CD4-positive, alpha-beta T cell treated with Interleukin-12 subunit alpha and Interleukin-12 subunit beta, for 1 hour (primary cell): ENCODE measurements at regions not wholly inside any gene's neighbourhood (a gene's known extent, or its start where the extent isn't known, plus 50 kb on each side); places are given as distances from the start of the nearest gene placed in this dataset.

ENCODE experiments used
- DNase-seq: peaks from one replicate; pipeline ENCODE4 v3.0.0-alpha.2; 2020

DNA sequence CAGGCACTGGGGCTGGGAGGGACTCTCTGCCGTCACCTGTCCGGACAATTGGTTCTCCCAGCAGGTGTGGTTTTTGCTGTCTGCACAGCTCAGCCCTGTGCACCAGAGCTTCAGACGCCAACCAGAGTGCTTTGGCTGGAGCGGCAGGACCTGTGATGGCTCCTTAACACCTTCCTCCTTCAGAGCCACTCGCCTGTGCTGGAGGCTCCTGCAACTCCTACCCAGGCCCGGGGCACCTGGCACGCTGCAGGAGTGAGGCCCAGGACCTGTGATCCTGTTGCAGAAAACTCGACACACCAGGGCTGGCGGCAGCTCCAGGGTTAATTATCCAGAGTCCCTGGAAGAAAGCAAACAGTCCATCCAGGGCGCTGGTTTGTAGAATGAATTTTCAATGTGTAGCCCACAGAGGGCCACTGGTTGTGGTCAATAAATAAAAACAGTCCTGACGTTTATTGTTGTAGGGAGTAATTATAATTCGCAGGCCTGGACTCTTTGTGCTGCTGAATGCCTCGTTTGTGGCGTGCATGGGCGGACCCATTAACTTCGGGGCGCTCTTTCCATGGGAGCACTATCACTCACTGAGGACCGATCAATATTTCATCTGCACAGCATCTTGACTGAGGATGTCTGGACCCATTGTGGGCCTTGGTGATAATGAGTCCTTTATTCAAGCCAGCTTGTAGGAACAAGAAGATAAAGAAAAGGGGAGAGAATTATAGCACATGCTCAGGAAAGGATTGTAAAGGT, 339.7 kb upstream of the IRX4 start:
- no peak for DNase-seq

DNA sequence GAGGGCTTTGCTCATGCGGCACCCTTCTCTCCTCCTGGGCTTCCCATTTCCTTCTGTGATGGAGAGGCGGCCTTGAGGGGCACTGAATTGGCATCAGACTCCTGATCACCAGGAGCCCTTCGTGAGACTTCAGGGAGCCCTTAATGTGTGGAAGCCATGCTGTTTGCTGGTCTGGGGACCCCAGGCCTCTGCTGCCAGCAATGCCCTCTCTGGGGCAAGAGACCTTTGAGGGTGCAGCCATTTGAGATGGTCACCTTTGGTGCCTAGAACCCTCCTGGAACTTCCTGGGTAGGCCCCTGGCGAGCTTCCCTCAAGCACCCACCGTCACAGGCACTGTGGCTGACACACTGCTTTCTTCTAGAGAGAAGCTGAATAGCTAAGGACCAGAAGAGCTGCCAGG, 338.7 kb upstream of the IRX4 start:
- no peak for DNase-seq

DNA sequence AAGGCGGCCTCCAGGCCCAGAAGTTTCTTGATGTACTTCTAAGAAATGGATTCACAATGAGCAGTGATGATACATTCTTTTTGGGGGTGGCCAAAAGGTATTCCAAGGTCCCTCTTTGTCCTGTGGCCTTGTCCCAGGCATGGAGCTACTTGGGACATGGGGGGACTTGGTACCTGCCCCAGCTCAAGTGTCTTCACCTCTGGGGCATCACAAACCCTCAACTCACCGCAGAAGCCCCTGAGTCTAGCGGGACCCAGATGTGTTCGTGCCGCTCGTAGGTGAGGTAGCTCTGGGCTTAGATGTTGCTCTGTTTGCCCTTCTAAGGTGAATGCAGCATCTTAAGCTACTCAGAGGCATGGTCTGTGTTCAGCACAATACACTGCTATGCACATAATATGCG, 338.0 kb upstream of the IRX4 start:
- DNase-seq: no peak

DNA sequence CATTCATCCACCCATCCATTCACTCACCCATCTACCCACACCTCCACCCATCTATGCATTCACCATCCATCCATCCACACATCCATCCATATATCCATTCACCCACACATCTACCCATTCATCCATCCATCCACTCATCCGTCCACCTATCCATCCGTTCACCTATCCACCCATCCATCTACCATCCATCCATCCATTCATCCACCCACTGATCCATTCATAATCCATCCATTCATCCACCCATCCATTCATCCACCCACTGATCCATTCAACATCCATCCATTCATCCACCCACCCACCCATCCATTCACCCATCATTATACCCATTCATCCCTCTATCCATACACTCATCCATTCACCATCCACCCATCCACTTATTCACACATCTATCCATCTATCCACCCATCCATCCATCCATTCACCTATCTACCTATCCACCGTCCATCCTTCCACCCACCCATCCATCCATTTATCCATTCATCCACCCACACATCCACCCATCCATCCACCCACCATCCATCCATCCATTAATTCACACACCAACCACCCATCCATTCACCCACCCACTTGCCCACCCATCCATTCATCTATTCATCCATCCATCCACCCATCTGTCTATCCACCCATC, 336.5 kb upstream of the IRX4 start:
- DNase-seq: no peak

DNA sequence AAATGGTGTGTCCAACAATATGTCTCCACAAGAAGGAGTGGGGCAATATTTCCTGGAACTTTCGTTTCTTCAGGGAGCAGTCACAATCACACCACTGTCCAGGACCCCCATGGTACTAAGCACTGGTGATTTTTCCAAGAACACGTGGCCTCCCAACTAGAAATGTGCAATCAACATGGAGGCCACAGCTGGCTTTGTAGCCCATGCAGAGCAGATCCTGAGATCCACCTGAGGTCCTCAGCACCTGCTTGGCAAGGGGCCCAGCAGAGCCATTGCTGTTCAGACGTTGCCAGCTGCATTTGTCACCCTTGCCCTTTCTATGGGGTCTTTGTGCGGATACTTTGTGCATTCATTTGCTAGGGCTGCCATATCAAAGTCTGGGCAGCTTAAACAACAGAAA, 334.5 kb upstream of the IRX4 start:
- DNase-seq: no peak

DNA sequence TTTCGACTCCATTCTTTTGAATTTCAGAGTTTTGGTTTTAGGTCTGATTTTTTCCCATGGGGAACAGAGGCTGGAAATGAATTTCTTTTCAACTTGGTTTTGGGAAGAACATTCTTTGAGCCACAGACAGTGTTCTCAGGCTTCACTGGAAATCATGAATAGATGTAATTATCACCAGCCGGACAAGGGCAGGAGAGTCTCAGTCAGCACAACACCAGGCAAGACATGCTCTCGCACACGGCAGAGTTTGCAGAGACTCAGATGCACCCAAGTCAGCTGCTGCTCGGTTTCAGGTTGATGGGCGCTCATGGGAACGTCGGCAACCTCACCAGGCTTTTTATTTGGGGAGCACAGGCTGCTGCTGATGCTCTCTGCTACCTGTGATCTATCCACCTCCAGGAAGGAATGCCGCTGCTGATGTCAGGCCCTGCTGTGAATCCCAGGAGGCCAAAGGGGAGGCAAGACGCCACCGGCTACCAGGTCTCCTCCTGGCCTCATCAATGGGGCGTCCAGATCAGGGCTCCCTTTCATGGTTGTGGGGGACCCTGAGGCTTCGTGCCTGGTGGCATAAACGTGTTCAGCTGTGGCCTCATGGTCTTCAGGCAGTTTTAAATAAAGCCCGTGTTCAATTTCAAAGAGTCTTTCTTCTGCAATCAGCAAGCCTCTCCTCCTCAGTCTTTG, 332.3 kb upstream of the IRX4 start:
- DNase-seq: no peak

DNA sequence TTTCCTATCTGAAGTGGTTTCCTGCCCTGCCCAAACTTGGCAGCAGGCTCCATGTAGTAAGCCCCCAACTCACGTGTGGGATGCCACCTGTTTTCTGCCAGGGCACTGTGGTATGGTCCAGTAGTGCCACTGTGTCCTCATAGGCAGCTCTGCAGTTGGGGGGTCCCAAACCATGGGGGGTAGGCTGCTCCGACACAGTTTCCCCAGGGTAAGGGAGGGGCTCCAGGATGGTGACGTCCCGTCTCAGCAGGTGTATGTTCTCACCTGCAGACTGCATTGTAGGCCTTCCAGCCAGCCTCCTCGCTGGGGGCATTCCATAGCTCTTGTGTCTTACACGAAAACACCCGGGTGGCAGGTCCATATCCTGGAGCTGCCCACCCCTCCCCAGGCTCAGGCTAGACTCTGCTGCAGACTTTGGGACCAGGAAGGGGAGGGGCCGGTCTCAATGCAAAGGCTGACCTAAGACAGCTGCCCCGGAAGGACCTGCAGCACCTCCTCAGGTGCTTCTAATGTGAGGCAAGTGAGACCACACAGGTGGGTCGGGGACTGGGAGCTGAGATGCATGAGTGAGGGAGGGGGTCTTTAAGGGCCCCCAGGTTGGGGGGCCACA, 330.5 kb upstream of the IRX4 start:
- no peak for DNase-seq

DNA sequence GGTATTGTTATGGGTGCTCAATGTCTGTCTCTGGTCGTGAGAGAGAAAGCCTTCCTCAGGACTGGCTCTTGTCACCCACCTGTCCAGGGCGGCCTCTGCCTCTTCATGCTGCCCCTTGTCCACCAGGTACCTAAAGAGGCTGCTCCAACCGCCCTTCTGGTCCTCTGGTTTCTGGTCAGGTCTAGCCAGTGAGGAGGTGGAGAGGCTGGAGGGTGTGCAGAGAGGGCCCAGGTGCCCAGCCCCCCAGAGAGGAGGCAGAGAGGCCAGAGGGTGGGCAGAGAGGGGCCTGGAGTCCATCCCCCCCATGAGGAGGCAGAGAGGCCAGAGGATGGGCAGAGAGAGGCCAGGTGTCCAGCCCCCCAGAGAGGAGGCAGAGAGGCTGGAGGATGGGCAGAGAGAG, 329.8 kb upstream of the IRX4 start:
- no peak for DNase-seq

DNA sequence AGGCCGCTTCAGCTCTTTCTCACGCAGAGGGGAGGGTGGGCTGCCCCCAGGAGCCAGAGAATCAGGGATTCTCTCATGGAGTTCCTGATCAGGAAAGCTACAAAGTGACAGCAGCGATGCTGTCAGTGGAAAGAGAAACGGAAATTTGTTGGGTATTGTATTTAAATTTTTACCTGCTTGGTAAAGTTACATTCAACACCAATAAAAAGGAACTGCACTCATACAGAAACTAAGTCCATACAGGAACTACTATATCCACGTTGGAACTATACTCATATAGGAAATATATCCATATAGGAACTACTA, 325.5 kb upstream of the IRX4 start:
- DNase-seq: no peak

DNA sequence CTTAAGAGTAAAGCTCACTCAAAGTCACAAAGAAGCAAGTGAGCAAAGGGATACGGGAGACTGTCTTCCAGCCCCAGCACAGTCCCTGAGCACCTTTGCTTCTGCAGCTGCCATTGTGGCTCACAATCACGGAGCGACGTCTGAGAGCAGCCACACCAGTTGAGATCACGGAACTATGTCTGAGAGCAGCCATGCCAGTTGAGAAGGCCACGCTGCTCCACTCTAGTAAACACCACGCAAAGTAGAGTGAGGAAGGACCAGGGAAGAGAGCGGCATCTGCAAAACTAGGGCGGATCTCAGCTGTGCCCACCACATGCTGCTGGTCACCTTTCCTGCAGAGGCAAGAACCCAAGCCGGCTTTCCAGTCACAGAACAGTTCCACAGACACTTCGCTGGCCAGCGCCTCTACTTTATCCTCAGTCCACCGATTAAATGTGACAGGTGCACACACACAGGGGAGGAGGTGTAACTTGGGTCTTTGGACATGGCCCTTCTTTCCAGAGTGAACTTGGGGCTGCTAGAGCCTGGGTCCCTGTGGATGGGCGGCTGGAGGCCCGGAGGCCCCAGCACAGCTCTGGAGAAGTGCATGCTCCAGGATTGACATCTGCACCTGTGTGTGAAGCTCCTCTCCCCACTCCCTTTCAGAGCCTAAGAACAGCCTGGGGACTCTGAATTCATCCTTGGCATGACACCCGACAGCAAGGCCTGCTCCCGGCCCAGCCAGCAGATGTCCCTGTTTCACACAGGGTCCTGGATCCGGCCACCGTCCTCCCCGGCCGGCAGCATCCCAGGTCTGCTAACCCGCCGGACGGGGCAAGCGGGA, 324.9 kb upstream of the IRX4 start:
- no peak for DNase-seq

DNA sequence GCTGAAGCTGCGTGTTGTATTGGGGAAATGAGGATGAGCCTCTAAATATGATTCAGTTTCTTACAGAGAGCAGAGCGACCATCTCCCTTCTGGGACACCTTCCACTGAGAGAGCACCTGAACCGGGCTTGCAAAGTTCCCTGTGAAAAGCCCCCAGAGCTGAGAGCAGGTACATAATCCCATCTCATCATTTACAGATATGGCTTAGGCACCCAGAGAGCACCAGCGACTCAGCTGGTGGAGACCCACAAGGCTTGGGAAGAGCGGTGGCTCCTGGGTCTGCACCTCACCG, 324.3 kb upstream of the IRX4 start:
- no peak for DNase-seq

DNA sequence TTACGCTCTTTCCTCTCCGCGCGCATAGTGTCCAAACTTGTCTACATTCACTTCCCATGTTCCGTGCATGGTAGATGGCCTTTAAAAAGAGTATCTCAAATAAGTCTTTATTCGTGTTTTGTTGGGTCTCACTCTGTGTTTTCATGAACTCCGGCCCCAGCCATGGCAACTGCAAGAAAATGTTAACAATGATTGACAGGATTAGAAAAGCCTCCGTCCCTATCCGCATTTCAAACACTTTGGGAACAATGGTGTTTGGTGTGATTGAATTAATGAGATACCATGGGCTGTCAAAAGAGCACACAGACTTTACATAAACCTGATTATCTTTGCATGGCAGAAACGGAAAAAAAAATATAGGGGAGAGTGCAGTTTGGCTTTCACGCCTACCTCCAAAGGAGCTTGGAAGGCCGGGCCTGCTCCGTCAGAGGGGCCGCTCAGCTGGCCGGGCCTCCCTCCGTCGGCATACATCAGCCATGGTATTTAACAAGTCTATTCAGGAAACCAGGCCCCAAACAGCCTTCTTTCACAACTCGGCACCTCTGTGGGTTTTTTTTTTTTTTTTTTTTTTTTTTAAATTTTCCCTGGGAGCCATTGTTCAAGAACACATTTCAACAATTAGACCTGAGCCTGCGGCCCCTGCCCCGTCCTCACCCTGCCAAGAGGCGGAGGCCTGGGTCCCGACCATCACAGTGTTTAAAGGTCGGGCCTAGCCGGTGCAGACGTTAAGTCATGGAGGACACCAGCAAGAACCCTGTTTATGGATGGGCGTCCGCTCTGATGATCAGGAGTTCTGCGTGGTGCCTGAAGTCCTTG, 323.8 kb upstream of the IRX4 start:
- no peak for DNase-seq

DNA sequence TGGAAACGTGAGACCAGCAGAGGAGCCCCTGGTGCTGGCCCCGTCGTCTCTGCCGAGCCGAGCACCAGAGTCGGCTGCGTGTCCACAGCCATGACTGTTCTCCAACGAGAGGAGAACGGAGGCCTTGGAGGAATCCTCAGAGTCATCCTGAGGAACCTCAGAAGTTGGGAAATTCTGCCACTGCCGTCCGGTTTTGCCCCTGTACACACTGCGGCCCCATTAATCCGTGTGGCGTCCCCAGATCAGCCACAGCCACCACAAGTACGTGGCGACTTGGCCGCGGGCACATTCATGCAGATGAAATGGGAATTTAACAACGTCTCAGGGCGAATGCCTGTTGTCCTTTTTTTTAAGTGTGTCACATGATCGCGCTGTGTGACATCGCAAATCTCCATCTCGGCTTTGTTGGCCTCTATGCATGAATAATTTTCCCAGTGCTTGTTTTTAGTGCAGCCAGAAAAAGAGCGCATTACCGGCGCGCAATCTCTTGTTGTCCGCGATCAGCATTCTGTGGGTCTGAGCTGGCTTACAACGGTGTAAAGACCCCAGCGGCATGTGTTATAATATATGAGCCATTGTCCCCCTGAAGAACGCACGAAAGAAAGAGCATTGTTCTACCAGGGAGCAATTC, 323.0 kb upstream of the IRX4 start:
- no peak for DNase-seq

DNA sequence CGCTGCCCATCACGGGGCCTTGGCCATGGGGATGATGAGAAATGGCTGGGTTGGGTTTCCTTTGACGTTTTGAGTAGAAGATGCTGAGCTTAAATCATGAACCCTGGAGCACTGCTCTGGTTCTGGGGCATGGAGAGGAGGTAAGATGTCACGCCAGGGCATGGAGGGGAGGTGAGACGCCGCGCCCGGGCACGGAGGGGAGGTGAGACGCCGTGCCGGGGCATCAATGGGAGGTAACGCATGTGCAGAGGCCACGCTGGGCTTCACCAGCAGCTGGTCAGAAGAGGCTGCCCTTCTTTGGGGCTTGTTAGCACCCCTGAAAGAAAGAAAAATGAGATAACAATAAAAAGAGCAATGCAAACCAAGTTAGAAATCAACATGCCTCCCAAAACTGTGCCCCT, 322.5 kb upstream of the IRX4 start:
- no peak for DNase-seq

DNA sequence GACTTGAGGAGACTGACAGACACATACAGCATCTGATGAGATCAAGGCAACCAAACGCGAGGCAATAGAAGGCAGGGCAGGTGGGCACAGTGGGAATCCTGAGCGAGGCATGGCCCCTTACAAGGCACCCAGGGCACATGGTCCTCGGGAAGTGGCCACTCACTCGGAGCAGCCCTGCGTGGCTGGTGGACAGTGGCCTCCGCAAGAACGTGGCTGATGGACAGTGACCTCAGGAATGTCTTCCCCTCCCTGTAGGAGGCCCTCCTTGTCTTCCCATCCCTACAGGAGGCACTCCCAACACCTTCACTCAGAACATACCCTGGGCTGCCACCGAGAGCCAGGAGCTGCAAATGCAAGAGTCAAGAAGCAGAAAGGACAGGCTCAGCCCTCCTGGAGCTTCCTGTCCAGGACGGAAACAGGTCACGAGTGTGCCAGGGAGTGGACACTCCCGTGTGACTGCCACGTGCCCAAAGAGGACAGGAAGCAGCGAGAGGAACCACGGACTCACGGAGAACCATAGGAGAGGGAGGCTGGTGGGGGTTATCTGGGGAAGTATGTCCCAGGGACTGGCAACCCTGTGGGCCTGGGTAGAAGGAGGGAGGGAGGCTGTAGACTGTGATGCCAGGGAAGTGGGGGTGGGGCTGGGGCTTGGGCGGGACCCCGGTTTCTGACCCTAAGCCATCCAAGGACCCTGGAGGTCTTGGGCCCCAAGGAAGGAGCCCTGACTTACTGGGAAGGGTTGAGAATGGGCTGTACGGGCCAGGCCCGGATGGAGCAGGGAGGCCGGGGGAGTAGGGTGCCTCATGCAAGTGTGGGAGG, 321.9 kb upstream of the IRX4 start:
- no peak for DNase-seq

DNA sequence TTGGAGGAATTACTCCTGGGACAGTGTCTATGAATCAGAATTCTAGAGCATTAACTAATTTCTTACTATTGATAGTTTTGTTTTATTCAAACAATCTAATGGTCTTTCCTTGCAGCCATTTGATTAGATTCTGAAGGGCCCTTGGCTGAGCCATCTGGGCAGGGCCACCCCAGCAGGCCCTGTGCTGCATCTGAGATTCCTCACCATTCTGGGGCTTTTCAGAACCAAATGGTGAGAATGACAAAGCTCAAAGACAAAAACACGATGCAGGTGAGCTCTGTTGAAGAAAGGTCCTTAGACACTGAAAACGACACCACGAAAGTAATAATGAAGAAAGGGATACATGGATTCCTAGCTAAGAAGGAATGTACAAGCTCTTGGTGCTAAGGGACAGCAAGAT, 321.0 kb upstream of the IRX4 start:
- DNase-seq: no peak

DNA sequence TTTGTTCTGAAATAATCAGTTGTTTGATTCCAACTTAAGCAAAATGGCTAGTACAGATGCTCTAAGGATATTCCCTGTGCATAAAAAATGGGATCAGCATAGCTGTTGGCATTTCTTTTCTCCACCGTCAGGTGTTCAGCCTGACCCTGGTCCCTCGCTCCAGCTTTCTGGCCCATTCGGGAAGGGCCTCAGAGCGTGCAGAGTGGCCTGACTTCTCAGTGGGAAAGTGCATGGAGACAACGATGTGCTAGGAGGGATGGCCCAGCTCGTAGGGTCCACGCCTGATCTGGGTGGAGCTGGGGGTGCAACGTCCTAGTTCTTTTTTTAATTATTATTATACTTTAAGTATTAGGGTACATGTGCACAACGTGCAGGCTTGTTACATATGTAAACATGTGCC, 319.1 kb upstream of the IRX4 start:
- DNase-seq: no peak

DNA sequence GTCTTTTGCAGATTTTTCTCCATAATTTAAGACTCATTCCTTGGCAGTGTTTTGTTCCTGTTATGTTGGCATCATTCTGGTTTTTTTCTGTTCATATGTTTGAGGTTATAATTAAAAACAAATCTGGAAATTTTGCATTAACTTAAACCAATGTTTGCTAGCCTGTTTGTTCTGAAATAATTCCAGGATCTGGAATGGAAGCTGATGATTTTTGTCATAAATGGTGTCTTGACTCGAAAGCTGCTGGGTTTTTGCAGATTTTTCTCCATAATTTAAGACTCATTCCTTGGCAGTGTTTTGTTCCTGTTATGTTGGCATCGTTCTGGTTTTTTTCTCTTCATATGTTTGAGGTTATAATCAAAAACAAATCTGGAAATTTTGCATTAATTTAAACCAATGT, 318.7 kb upstream of the IRX4 start:
- no peak for DNase-seq

DNA sequence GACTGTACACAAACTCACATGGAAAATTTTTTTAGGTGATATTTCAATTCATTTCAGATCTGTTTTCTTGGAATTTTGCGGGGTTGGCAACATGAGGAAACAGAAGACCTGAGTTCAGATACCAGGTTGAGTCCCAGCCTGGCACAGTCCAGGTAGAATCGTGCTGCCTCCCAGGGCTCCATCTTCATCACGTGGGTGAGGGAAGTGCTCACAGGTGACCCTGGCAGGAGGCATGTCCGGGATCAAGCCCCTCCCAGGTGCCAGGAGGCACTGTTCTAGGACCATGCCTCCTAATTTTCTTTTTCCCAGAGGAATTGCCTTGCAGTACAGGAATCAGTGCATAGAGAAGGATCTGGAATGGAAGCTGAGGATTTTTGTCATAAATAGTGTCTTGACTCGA, 318.3 kb upstream of the IRX4 start:
- no peak for DNase-seq

DNA sequence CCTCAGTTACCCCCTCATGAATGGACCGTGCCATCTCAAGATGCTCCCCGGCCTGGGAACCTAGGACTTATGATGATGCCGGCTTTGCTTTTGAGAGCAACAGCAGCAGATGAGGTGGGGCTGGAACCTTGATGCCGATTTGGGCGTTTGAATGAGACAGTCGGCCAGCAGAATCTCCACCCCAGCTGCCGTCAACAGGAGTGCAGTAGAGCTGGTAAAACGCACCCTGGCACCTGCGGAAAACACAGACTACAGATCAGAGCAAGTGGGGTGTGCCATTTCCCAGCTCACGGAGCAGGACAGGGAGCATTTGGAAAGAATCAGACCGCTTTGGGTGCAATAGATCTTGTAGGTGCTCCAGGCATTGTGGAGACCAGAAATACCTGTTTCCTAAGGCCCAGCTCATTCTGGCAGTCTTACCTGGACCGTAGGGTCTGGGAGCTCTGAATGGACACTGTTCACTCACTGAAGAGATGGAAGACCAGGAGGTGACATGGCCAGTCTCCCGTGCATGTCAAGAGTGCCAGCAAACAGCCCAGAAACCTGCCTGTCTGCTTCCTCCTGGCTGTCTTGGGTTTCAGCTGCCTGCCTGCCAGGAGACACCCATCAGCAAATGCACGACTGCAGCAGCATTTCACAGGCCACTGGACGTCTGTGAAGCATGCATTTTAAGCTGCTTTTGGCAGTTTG, 317.7 kb upstream of the IRX4 start:
- no peak for DNase-seq

DNA sequence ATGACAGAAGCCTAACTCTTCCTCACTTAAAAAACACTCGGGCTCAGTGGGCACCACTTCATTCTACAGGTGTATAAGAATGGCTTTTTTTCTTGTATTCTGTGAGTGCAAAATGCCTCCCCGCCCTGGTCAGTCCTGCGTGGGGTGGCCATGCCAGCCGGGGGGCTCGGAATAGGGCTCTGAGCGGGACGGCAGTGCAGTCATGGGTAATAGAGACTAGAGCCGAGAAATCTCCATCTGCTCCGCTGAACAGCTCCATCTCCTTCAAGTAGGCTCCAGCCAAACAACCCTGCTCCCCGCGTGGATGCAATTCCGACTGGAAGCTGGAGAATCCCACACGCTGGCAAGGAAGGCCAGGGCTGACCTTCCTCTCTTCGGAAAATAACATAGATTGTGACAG, 317.0 kb upstream of the IRX4 start:
- DNase-seq: no peak
